Right lobe of liver (tissue), 6 donors: ENCODE measurements at regions not wholly inside any gene's neighbourhood (a gene's known extent, or its start where the extent isn't known, plus 50 kb on each side); places are given as distances from the start of the nearest gene placed in this dataset.

Experiments
- ATAC-seq, 4 donors: fragments of 200-7000 bp; cut with Tn5 transposase; one replicate each; pipeline ENCODE4 v1.9.1; 2020; ENCODE audit warnings: mild to moderate bottlenecking in 4 of 4, moderate library complexity in 4 of 4
- DNase-seq, 3 donors: peaks; one replicate each; pipeline ENCODE4 v3.0.0-alpha.2; 2020
- H3K27ac ChIP-seq, 3 donors: fragments of 200-600 bp; one replicate each; pipeline ENCODE4 v1.8.0; 2022
- H3K27me3 ChIP-seq, 2 donors: fragments of 200-600 bp; one replicate each; pipeline ENCODE4 v1.8.0; 2022
- H3K36me3 ChIP-seq, 4 donors: fragments of 200-600 bp; sonication (generic) in 1 of 4; one replicate each; pipeline versions ENCODE4 v1.5.1 to v1.8.0; 2017 to 2022; ENCODE audit warnings: control low read depth in 1 of 4
- H3K4me1 ChIP-seq, 4 donors: fragments of 200-600 bp; sonication (generic) in 1 of 4; one replicate each; pipeline versions ENCODE4 v1.5.1 to v1.8.0; 2017 to 2022; ENCODE audit warnings: control low read depth in 1 of 4
- H3K4me3 ChIP-seq, 3 donors: fragments of 200-600 bp; one replicate each; pipeline ENCODE4 v1.8.0; 2022
- H3K9me3 ChIP-seq, 4 donors: fragments of 200-600 bp; sonication (generic) in 1 of 4; one replicate each; pipeline versions ENCODE4 v1.5.1 to v1.8.0; 2017 to 2022; ENCODE audit warnings: control low read depth in 1 of 4
- POLR2A ChIP-seq: fragments of 450-650 bp; IDR thresholded peaks from one replicate; pipeline ENCODE4 v1.6.1; 2017; ENCODE audit warnings: antibody characterized with exemption, mild to moderate bottlenecking
- WGBS: methylation state at CpG from one replicate; pipeline ENCODE4 v1.1.6; 2018; ENCODE audit warnings: low coverage, low lambda C conversion rate; ENCODE audit not compliant: insufficient coverage; ENCODE audit errors: missing lambda C conversion rate; 5-methylcytosine and 5-hydroxymethylcytosine counted together
- intact Hi-C, 2 donors: fragments of 100-400 bp; cut with DNase I; formaldehyde crosslinking; loops; one replicate each; pipeline versions ENCODE4 v1.11.2 to v1.14.1; 2022
- TF ChIP-seq, protein P1 (sequence below), 4 donors: fragments of 200-600 bp in 3 of 4; fragments of 450-650 bp in 1 of 4; IDR thresholded peaks; one replicate each; pipeline versions ENCODE4 v1.5.1 to v1.8.0; 2016 to 2022; ENCODE audit warnings: antibody characterized with exemption in 4 of 4, mild to moderate bottlenecking in 2 of 4
- donor health status: DM: no; HTN: yes; CAD: no.
- donor health status: DM: no; HTN: no; CAD: no.
- donor health status: DM: no; HTN: no; CAD: no.
- donor health status: DM: no; HTN: yes; CAD: no.
- donor health status: DM: no; HTN: yes; CAD: no.

DNA sequence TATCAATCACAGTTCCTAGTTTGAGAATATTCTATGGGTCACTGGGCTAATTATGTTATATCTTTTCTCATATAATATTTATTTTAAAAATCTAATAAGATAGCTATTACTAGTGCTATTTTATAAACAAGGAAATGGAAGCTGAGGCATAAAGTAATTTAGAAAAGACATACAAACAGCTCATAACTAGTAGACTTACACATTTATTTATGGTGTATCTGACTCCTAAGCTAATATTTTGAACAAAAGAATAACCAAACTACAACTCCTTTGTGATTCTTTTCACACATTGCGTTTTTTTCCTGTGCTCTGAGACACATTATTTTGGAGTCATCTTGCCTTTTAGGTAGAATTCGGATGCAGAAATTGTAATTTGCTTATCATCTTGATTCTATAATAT is 742.0 kb upstream of the LRRTM4 start:
- TF ChIP-seq POLR2A: no peak
- TF ChIP-seq, protein P1, sequence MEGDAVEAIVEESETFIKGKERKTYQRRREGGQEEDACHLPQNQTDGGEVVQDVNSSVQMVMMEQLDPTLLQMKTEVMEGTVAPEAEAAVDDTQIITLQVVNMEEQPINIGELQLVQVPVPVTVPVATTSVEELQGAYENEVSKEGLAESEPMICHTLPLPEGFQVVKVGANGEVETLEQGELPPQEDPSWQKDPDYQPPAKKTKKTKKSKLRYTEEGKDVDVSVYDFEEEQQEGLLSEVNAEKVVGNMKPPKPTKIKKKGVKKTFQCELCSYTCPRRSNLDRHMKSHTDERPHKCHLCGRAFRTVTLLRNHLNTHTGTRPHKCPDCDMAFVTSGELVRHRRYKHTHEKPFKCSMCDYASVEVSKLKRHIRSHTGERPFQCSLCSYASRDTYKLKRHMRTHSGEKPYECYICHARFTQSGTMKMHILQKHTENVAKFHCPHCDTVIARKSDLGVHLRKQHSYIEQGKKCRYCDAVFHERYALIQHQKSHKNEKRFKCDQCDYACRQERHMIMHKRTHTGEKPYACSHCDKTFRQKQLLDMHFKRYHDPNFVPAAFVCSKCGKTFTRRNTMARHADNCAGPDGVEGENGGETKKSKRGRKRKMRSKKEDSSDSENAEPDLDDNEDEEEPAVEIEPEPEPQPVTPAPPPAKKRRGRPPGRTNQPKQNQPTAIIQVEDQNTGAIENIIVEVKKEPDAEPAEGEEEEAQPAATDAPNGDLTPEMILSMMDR (IDR thresholded peaks at IDR 0.05): no peak
- H3K4me1 ChIP-seq: no peaks in the 10 kb centered on the region
- no peak for ATAC-seq
- no peaks in the 10 kb centered on the region for H3K27me3 ChIP-seq
- WGBS: 35% methylated on average over 2 of the region's 2 CpGs
- no peak overlapping the region for H3K4me3 ChIP-seq
- no peak overlapping the region for H3K27ac ChIP-seq
- H3K36me3 ChIP-seq: no peaks in the 10 kb centered on the region
- intact Hi-C loops: no loop called here
- no peaks in the 10 kb centered on the region for H3K9me3 ChIP-seq
- DNase-seq: no peak

DNA sequence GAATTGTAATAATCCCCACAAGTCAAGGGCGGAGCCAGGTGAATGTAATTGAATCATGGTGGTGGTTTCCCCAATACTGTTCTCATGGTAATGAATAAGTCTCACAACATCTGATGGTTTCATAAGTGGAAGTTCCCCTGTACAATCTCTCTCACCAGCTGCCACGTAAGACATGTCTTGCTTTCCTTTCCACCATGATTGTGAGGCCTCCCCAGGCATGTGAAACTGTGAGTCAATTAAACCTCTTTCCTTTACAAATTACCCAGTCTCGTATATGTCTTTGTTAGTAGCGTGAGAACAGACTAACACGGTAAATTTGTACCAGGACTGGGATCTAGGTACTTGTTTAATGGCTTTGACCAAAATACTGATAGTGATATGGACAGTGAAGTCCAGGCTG is 744.3 kb upstream of the REG3G start:
- H3K9me3 ChIP-seq: no peaks in the 10 kb centered on the region
- H3K4me3 ChIP-seq: no peak overlapping the region
- no peaks in the 10 kb centered on the region for H3K27me3 ChIP-seq
- WGBS: 69% methylated on average over 5 of the region's 5 CpGs
- H3K4me1 ChIP-seq: no peaks in the 10 kb centered on the region
- no peaks in the 10 kb centered on the region for H3K36me3 ChIP-seq
- no peak for DNase-seq
- intact Hi-C loops: no loop called here
- no peak for ATAC-seq
- no peak overlapping the region for H3K27ac ChIP-seq
- TF ChIP-seq POLR2A: no peak
- TF ChIP-seq, protein P1 (IDR thresholded peaks at IDR 0.05): no peak

DNA sequence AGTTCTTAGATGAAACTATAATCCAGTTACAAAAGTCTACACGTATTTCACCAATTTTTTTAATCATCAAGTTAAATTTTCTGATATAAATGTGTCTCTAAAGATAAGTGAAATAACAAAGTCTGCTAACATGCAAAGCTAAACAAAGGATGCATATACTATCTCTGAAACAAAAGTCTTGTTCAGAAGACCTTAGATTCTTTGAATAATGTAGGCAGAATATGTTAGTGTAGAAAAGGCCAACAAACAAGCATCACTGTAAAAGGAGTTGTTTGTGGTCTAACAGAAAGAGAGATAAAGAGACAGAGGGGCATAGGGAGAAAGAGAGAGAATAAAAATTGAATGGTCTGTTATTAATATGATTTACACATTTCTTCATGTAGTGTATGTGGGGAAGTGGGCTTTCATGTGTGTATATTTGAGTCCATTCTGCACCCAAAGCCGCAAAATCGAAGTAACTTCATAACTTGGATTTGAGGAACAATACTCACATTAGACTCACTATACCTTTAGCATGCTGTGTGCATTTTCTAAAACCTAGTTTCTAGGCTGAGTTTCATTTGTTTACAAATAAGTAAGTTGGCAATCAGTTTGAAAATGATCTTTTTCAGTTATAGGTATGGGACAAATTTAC is 734.8 kb upstream of the REG3G start:
- no peaks in the 10 kb centered on the region for H3K36me3 ChIP-seq
- TF ChIP-seq, protein P1 (IDR thresholded peaks at IDR 0.05): no peak
- TF ChIP-seq POLR2A: no peak
- no peaks in the 10 kb centered on the region for H3K4me1 ChIP-seq
- H3K9me3 ChIP-seq: no peaks in the 10 kb centered on the region
- intact Hi-C loops: no loop called here
- 54% methylated on average over 3 of the region's 3 CpGs for WGBS
- H3K27ac ChIP-seq: no peak overlapping the region
- no peaks in the 10 kb centered on the region for H3K27me3 ChIP-seq
- no peak for ATAC-seq
- no peak for DNase-seq
- no peak overlapping the region for H3K4me3 ChIP-seq

DNA sequence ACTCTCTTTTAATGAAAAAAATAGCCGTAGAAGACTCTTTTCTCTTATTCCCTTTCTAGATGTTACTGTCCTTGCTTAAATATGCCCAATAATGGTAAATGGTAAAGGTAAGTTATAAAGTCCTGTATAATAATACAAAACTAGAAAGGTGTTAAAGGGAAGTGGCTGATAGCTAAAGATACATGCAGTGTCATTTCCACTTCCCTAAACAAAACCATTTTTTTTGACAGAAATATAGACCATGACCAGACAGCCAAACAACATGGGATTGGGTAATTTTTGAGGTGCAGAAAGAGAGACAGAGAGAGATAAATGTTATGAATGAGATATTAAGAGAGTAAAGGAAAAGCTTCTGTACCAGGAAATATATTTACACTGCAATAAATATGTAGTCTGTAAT is 731.7 kb upstream of the REG3G start:
- no peak for TF ChIP-seq POLR2A
- TF ChIP-seq, protein P1 (IDR thresholded peaks at IDR 0.05): no peak
- 30% methylated on average over 1 of the region's 1 CpG for WGBS
- ATAC-seq (no peak), DNase-seq (no peak)
- Histone ChIP-seq H3K9me3 (no peaks in the 10 kb centered on the region), H3K4me3 (no peak overlapping the region), H3K27ac (no peak overlapping the region), H3K4me1 (no peaks in the 10 kb centered on the region), H3K27me3 (no peaks in the 10 kb centered on the region), H3K36me3 (no peaks in the 10 kb centered on the region)
- intact Hi-C loops: no loop called here
